ENCODE measurements at regions not wholly inside any gene's neighbourhood (a gene's known extent, or its start where the extent isn't known, plus 50 kb on each side); places are given as distances from the start of the nearest gene placed in this dataset.

GRCh38 chr2:222087998-222088397 lies 210.8 kb downstream of the PAX3 start:
- no peak for TF ChIP-seq FOXK2 (IDR thresholded peaks at IDR 0.05)
- TF ChIP-seq BHLHE40 (IDR thresholded peaks at IDR 0.05; ENCODE audit: borderline replicate concordance), result no peak
- TF ChIP-seq FOXA1 (IDR thresholded peaks at IDR 0.05), result no peak
- no peak for TF ChIP-seq ELF4 (IDR thresholded peaks at IDR 0.05)
- no peak for TF ChIP-seq PKNOX1 (IDR thresholded peaks at IDR 0.05)
- TF ChIP-seq NFRKB (IDR thresholded peaks at IDR 0.05), result no peak
- no peak for TF ChIP-seq SP1 (IDR thresholded peaks at IDR 0.05)
- TF ChIP-seq HDGF (IDR thresholded peaks at IDR 0.05; ENCODE audit: borderline replicate concordance), result no peak
- TF ChIP-seq CTBP1 (IDR thresholded peaks at IDR 0.05; ENCODE audit: borderline replicate concordance), result no peak
- no peak for TF ChIP-seq SUZ12 (IDR thresholded peaks at IDR 0.05)
- TF ChIP-seq FOXM1 (IDR thresholded peaks at IDR 0.05; ENCODE audit: borderline replicate concordance), result no peak
- TF ChIP-seq TARDBP (IDR thresholded peaks at IDR 0.05), result no peak
- TF ChIP-seq ARNT (IDR thresholded peaks at IDR 0.05), result no peak
- no peak for TF ChIP-seq ZNF384 (IDR thresholded peaks at IDR 0.05)
